Endodermal cell (in vitro differentiated cells): ENCODE measurements at regions not wholly inside any gene's neighbourhood (a gene's known extent, or its start where the extent isn't known, plus 50 kb on each side); places are given as distances from the start of the nearest gene placed in this dataset.
A peak's percentile ranks its signal among the peaks of the same experiment; 100 is the strongest.

ENCODE experiments used
- DNase-seq: peaks from one replicate; pipeline ENCODE4 v3.0.0-alpha.2; 2017
- H3K27ac ChIP-seq: 2 replicates; pipeline ENCODE4 v1.5.1; 2013; ENCODE audit warnings: mild to moderate bottlenecking, low read depth, low read length, moderate library complexity
- H3K27me3 ChIP-seq: 2 replicates; pipeline ENCODE4 v1.6.1; 2013; ENCODE audit warnings: mild to moderate bottlenecking, low read length, moderate library complexity; ENCODE audit not compliant: insufficient read depth, control insufficient read depth, poor library complexity, severe bottlenecking
- H3K36me3 ChIP-seq: 2 replicates; pipeline ENCODE4 v1.7.0; 2013; ENCODE audit warnings: mild to moderate bottlenecking, low read length, moderate library complexity; ENCODE audit not compliant: control insufficient read depth, insufficient read depth
- H3K4me1 ChIP-seq: one replicate; pipeline ENCODE4 v1.7.0; 2013; ENCODE audit warnings: low read length; ENCODE audit not compliant: control insufficient read depth, insufficient read depth
- H3K4me3 ChIP-seq: 2 replicates; pipeline ENCODE4 v1.5.1; 2013; ENCODE audit warnings: mild to moderate bottlenecking, low read length, moderate library complexity
- H3K9ac ChIP-seq: 2 replicates; pipeline ENCODE4 v1.6.1; 2013; ENCODE audit warnings: mild to moderate bottlenecking, low read length, moderate library complexity; ENCODE audit not compliant: poor library complexity, severe bottlenecking; ENCODE audit errors: extremely low read depth
- H3K9me3 ChIP-seq: 2 replicates; pipeline ENCODE4 v1.6.1; 2013; ENCODE audit warnings: mild to moderate bottlenecking, low read length, moderate library complexity; ENCODE audit not compliant: control insufficient read depth
- H3K27ac Mint-ChIP-seq: 2 replicates; pipeline ENCODE4 v1.8.0; 2020; ENCODE audit warnings: mixed read lengths
- H3K27me3 Mint-ChIP-seq: 2 replicates; pipeline ENCODE4 v1.8.0; 2021; ENCODE audit warnings: mild to moderate bottlenecking, mixed read lengths; ENCODE audit not compliant: insufficient read depth
- H3K36me3 Mint-ChIP-seq: 2 replicates; pipeline ENCODE4 v1.8.0; 2020; ENCODE audit warnings: low read depth, mixed read lengths
- H3K4me1 Mint-ChIP-seq: 2 replicates; pipeline ENCODE4 v1.8.0; 2020; ENCODE audit warnings: mixed read lengths
- H3K4me3 Mint-ChIP-seq: 2 replicates; pipeline ENCODE4 v1.8.0; 2020; ENCODE audit warnings: mild to moderate bottlenecking, moderate library complexity, mixed read lengths
- H3K9me3 Mint-ChIP-seq: 2 replicates; pipeline ENCODE4 v1.8.0; 2020; ENCODE audit warnings: mild to moderate bottlenecking, mixed read lengths
- WGBS, 2 experiments: methylation state at CpG; one replicate each; pipeline versions ENCODE4 v1.1.5 to v1.1.7; 2013; ENCODE audit warnings: missing lambda C conversion rate in 2 of 2, mixed read lengths in 1 of 2; ENCODE audit not compliant: insufficient coverage in 1 of 2, insufficient read length in 1 of 2; 5-methylcytosine and 5-hydroxymethylcytosine counted together
- TF ChIP-seq, protein P1 (sequence below): fragments of 200-600 bp; sonication (generic); conservative IDR thresholded peaks from 2 replicates; pipeline ENCODE4 v1.5.0; 2021; ENCODE audit warnings: antibody characterized with exemption, mild to moderate bottlenecking

DNA sequence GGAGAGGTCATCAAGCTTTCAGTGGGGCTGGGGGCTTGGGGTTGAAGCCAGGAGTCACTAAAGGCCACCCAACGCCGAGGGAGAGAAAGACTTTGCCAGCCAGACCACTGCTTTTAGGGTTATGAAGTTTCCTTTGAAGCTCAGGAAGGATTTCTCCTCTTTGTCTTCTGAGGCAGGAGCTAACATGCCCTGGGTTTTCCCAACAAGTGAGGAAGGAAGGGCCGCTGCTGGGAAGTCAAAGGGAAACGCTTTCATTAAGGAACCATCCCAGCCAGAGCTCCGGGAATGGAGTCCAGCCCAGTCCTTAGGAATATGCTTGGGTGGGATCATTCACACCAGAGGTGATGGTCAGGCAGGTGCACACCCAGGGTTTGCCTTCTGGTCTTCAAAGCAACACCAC lies 436.9 kb downstream of the PRDM2 start:
- TF ChIP-seq, protein P1, sequence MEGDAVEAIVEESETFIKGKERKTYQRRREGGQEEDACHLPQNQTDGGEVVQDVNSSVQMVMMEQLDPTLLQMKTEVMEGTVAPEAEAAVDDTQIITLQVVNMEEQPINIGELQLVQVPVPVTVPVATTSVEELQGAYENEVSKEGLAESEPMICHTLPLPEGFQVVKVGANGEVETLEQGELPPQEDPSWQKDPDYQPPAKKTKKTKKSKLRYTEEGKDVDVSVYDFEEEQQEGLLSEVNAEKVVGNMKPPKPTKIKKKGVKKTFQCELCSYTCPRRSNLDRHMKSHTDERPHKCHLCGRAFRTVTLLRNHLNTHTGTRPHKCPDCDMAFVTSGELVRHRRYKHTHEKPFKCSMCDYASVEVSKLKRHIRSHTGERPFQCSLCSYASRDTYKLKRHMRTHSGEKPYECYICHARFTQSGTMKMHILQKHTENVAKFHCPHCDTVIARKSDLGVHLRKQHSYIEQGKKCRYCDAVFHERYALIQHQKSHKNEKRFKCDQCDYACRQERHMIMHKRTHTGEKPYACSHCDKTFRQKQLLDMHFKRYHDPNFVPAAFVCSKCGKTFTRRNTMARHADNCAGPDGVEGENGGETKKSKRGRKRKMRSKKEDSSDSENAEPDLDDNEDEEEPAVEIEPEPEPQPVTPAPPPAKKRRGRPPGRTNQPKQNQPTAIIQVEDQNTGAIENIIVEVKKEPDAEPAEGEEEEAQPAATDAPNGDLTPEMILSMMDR: no peak
- peaks cover 55% of the 10 kb centered on the region for H3K27me3 Mint-ChIP-seq
- Histone ChIP-seq H3K27me3 (peaks cover 93% of the 10 kb centered on the region), H3K9ac (no peak overlapping the region), H3K4me1 (no peaks in the 10 kb centered on the region), H3K27ac (no peak overlapping the region), H3K36me3 (no peaks in the 10 kb centered on the region), H3K4me3 (no peak overlapping the region), H3K9me3 (no peaks in the 10 kb centered on the region)
- no peak overlapping the region for H3K4me3 Mint-ChIP-seq
- peaks cover 12% of the 10 kb centered on the region for H3K4me1 Mint-ChIP-seq
- WGBS, 2 experiments: 80 to 100% methylated on average over 1 to 5 of the region's 5 CpGs
- DNase-seq: no peak
- peak overlapping the region; percentile 82 for H3K27ac Mint-ChIP-seq
- no peaks in the 10 kb centered on the region for H3K36me3 Mint-ChIP-seq
- no peaks in the 10 kb centered on the region for H3K9me3 Mint-ChIP-seq

DNA sequence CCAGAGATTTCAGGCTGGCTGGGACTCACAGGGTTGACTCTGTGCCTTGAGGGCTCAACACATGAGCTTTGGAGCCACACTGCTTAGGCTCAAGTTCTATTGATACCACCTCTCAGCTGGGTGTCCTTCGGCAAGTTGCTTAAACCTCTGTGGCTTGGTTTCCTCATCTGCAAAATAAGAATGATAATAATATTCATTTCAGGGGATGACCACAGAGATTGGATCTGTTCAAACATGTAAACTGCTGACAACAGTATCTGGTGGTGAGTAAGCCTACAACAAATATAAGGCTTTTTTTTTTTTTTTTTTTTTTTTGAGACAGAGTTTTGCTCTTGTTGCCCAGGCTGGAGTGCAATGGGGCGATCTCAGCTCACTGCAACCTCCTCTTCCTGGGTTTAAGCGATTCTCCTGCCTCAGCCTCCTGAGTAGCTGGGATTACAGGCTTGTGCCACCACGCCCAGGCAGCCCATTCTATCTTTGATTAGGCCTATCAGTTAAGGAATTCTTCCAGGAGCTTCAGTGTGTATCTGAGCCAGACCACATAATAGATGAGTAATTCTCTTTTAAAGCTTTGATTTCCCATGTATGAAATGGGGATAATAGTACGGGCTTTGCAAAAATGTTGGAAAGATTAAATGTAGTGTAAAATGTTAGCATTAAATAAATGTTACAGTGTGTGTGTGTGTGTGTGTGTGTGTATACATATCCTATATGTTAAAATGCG lies 437.6 kb downstream of the PRDM2 start:
- H3K9me3 Mint-ChIP-seq: no peaks in the 10 kb centered on the region
- Histone ChIP-seq H3K27me3 (peaks cover 94% of the 10 kb centered on the region), H3K9ac (no peak overlapping the region), H3K27ac (no peak overlapping the region), H3K36me3 (no peaks in the 10 kb centered on the region), H3K4me1 (no peaks in the 10 kb centered on the region), H3K4me3 (no peak overlapping the region), H3K9me3 (no peaks in the 10 kb centered on the region)
- WGBS, 2 experiments: 94 to 100% methylated on average over 4 to 6 of the region's 6 CpGs
- TF ChIP-seq, protein P1: no peak
- H3K4me3 Mint-ChIP-seq: no peak overlapping the region
- peaks cover 12% of the 10 kb centered on the region for H3K4me1 Mint-ChIP-seq
- peaks cover 62% of the 10 kb centered on the region for H3K27me3 Mint-ChIP-seq
- H3K27ac Mint-ChIP-seq: no peak overlapping the region
- H3K36me3 Mint-ChIP-seq: no peaks in the 10 kb centered on the region
- DNase-seq: no peak

DNA sequence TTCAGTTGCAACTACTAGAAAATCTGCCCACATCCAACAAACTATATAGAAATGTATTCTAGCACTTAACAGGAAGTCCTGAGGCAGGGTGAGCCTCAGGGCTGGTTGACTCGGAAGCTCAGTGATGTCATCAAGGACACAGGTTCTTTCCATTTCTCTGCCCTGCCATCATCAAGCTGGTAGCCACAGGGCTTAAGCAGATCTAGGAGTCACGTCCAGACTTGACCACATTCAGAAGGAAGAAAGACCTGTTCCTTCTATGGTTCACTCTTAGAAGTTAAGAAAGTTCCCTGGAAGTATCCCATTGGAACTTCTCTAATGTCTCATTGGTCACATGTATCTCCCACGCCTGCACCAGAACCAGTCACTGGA lies 438.1 kb downstream of the PRDM2 start:
- 90 to 100% methylated on average over 3 of the region's 3 CpGs for WGBS, 2 experiments
- H3K36me3 ChIP-seq: no peaks in the 10 kb centered on the region
- no peak overlapping the region for H3K4me3 ChIP-seq
- H3K4me1 ChIP-seq: no peaks in the 10 kb centered on the region
- H3K9me3 Mint-ChIP-seq: no peaks in the 10 kb centered on the region
- H3K4me1 Mint-ChIP-seq: peaks cover 12% of the 10 kb centered on the region
- no peak overlapping the region for H3K9ac ChIP-seq
- H3K27me3 ChIP-seq: peaks cover 99% of the 10 kb centered on the region
- H3K4me3 Mint-ChIP-seq: no peak overlapping the region
- H3K9me3 ChIP-seq: no peaks in the 10 kb centered on the region
- DNase-seq: no peak
- H3K36me3 Mint-ChIP-seq: no peaks in the 10 kb centered on the region
- H3K27me3 Mint-ChIP-seq: peaks cover 64% of the 10 kb centered on the region
- no peak overlapping the region for H3K27ac ChIP-seq
- TF ChIP-seq, protein P1: no peak
- H3K27ac Mint-ChIP-seq: no peak overlapping the region
